B cell (primary cell): ENCODE measurements at regions not wholly inside any gene's neighbourhood (a gene's known extent, or its start where the extent isn't known, plus 50 kb on each side); places are given as distances from the start of the nearest gene placed in this dataset.

Experiments used
- ATAC-seq: fragments of 200-7000 bp; cut with Tn5 transposase; one replicate; pipeline ENCODE4 v1.10.0; 2021; ENCODE audit warnings: low read depth, mild to moderate bottlenecking, moderate number of reproducible peaks, moderate library complexity
- CTCF ChIA-PET: fragments of 350-600 bp; sonication (Branson Sonifier 250); formaldehyde crosslinking; loops from one replicate; lab custom pipeline; 2021; ENCODE audit warnings: antibody characterized with exemption, inconsistent platforms; lab: Charles Lee
- POLR2A ChIA-PET: fragments of 350-600 bp; sonication (Branson Sonifier 250); formaldehyde crosslinking; loops from one replicate; lab custom pipeline; 2021; ENCODE audit warnings: antibody characterized with exemption; lab: Charles Lee
- DNase-seq: peaks from one replicate; pipeline ENCODE4 v3.0.0; 2013
- H2AFZ ChIP-seq: 2 replicates; pipeline ENCODE4 v1.6.1; 2012; ENCODE audit warnings: mild to moderate bottlenecking, low read depth, low read length; ENCODE audit not compliant: insufficient read depth, poor library complexity, severe bottlenecking
- H3K27ac ChIP-seq, 2 donors: 1 replicate in 1 of 2; 2 replicates in 1 of 2; pipeline ENCODE4 v1.5.1; 2012 to 2013; ENCODE audit warnings: low read length in 2 of 2, mild to moderate bottlenecking in 2 of 2, moderate library complexity in 1 of 2
- H3K27me3 ChIP-seq, 4 experiments: fragments of 200-600 bp in 1 of 4; sonication (generic) in 1 of 4; replicated peaks in 1 of 4; 1 replicate in 2 of 4; 2 replicates in 2 of 4; pipeline versions ENCODE4 v1.6.1 to v1.7.0; 2013 to 2016; ENCODE audit warnings: low read length in 3 of 4, mild to moderate bottlenecking in 2 of 4, mixed read lengths in 1 of 4, moderate library complexity in 1 of 4; ENCODE audit not compliant: insufficient read depth in 4 of 4, control insufficient read depth in 3 of 4; ENCODE audit errors: control extremely low read depth in 1 of 4
- H3K36me3 ChIP-seq, 2 experiments: replicated peaks in 1 of 2; 1 replicate in 1 of 2; 2 replicates in 1 of 2; pipeline versions ENCODE4 v1.6.1 to v1.7.1; 2013; ENCODE audit warnings: low read length in 1 of 2; ENCODE audit not compliant: insufficient read depth in 2 of 2, control insufficient read depth in 1 of 2; ENCODE audit errors: control extremely low read depth in 1 of 2, extremely low read depth in 1 of 2
- H3K4me1 ChIP-seq, 2 donors: fragments of 200-600 bp in 1 of 2; sonication (generic) in 1 of 2; 1 replicate in 1 of 2; 2 replicates in 1 of 2; pipeline versions ENCODE4 v1.5.1 to v1.6.1; 2013 to 2017; ENCODE audit warnings: low read length in 2 of 2; ENCODE audit not compliant: control insufficient read depth in 2 of 2, insufficient read depth in 2 of 2
- H3K4me2 ChIP-seq: replicated peaks from 2 replicates; pipeline ENCODE3; 2012; ENCODE audit warnings: mild to moderate bottlenecking, low read depth, low read length; ENCODE audit not compliant: poor library complexity, severe bottlenecking
- H3K4me3 ChIP-seq, 5 experiments: fragments of 200-600 bp in 1 of 5; sonication (generic) in 1 of 5; 1 replicate in 3 of 5; 2 replicates in 2 of 5; pipeline versions ENCODE4 v1.5.1 to v1.7.0; 2011 to 2016; ENCODE audit warnings: low read length in 4 of 5, mild to moderate bottlenecking in 4 of 5, low read depth in 2 of 5, control low read depth in 1 of 5, moderate library complexity in 1 of 5; ENCODE audit not compliant: insufficient read depth in 1 of 5; ENCODE audit errors: control extremely low read depth in 1 of 5, extremely low read depth in 1 of 5
- H3K79me2 ChIP-seq: fragments of 200-600 bp; sonication (generic); one replicate; pipeline ENCODE4 v1.6.0; 2016; ENCODE audit warnings: low read length; ENCODE audit not compliant: control insufficient read depth, insufficient read depth
- H3K9ac ChIP-seq: fragments of 200-600 bp; sonication (generic); 2 replicates; pipeline ENCODE4 v1.6.1; 2017; ENCODE audit warnings: mild to moderate bottlenecking, low read length, moderate library complexity
- H3K9me3 ChIP-seq, 3 donors: one replicate each; pipeline versions ENCODE4 v1.6.1 to v1.7.1; 2013; ENCODE audit warnings: low read length in 2 of 3; ENCODE audit not compliant: control insufficient read depth in 2 of 3, insufficient read depth in 1 of 3; ENCODE audit errors: control extremely low read depth in 1 of 3
- H4K20me1 ChIP-seq: 2 replicates; pipeline ENCODE4 v1.6.0; 2012; ENCODE audit warnings: mild to moderate bottlenecking, low read length; ENCODE audit not compliant: insufficient read depth, control insufficient read depth, poor library complexity, severe bottlenecking
- H3K27ac Mint-ChIP-seq: one replicate; pipeline ENCODE4 v1.8.0; 2021; ENCODE audit warnings: mixed read lengths
- H3K27me3 Mint-ChIP-seq: one replicate; pipeline ENCODE4 v1.8.0; 2021; ENCODE audit warnings: mixed read lengths
- H3K4me1 Mint-ChIP-seq: one replicate; pipeline ENCODE4 v1.8.0; 2021; ENCODE audit warnings: mixed read lengths
- H3K4me3 Mint-ChIP-seq: one replicate; pipeline ENCODE4 v1.8.0; 2021; ENCODE audit warnings: mixed read lengths
- H3K9me3 Mint-ChIP-seq: one replicate; pipeline ENCODE4 v1.8.0; 2022; ENCODE audit warnings: mixed read lengths; ENCODE audit not compliant: insufficient read depth
- EZH2 ChIP-seq: IDR thresholded peaks from 2 replicates; pipeline ENCODE4 v1.6.1; 2012; ENCODE audit warnings: borderline replicate concordance, low read depth, mild to moderate bottlenecking, moderate library complexity, low read length; ENCODE audit not compliant: insufficient read depth, poor library complexity, severe bottlenecking
- WGBS: methylation state at CpG from one replicate; pipeline ENCODE4 v1.1.5; 2013; ENCODE audit warnings: missing lambda C conversion rate; ENCODE audit not compliant: insufficient coverage; 5-methylcytosine and 5-hydroxymethylcytosine counted together
- intact Hi-C: fragments of 100-400 bp; cut with micrococcal nuclease; formaldehyde crosslinking; loops from one replicate; pipeline ENCODE4 v1.10.0; 2022
- TF ChIP-seq, protein P1 (sequence below): fragments of 200-600 bp; IDR thresholded peaks from one replicate; pipeline ENCODE4 v1.8.0; 2022; ENCODE audit warnings: antibody characterized with exemption, mild to moderate bottlenecking

GRCh38 chr18:10217211-10217610, 237.2 kb upstream of the APCDD1 start:
- 60% methylated on average over 1 of the region's 2 CpGs for WGBS
- ChIA-PET CTCF (no interaction called here), POLR2A (no interaction called here)
- Histone ChIP-seq H3K9me3 (no peaks in the 10 kb centered on the region), H3K27ac (no peak overlapping the region), H3K4me2 (no peak overlapping the region), H2AFZ (no peak overlapping the region), H3K4me1 (peaks cover 6 to 9% of the 10 kb centered on the region in 2 donors), H3K27me3 (no peaks in the 10 kb centered on the region), H3K36me3 (no peaks in the 10 kb centered on the region), H3K79me2 (no peaks in the 10 kb centered on the region), H4K20me1 (no peaks in the 10 kb centered on the region), H3K4me3 (no peak overlapping the region), H3K9ac (no peak overlapping the region)
- H3K9me3 Mint-ChIP-seq: peaks cover 9% of the 10 kb centered on the region
- DNase-seq (no peak), ATAC-seq (no peak)
- TF ChIP-seq, protein P1, sequence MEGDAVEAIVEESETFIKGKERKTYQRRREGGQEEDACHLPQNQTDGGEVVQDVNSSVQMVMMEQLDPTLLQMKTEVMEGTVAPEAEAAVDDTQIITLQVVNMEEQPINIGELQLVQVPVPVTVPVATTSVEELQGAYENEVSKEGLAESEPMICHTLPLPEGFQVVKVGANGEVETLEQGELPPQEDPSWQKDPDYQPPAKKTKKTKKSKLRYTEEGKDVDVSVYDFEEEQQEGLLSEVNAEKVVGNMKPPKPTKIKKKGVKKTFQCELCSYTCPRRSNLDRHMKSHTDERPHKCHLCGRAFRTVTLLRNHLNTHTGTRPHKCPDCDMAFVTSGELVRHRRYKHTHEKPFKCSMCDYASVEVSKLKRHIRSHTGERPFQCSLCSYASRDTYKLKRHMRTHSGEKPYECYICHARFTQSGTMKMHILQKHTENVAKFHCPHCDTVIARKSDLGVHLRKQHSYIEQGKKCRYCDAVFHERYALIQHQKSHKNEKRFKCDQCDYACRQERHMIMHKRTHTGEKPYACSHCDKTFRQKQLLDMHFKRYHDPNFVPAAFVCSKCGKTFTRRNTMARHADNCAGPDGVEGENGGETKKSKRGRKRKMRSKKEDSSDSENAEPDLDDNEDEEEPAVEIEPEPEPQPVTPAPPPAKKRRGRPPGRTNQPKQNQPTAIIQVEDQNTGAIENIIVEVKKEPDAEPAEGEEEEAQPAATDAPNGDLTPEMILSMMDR: no peak
- no peak for TF ChIP-seq EZH2
- intact Hi-C loops: no loop called here
- peaks cover 10% of the 10 kb centered on the region for H3K4me1 Mint-ChIP-seq
- no peak overlapping the region for H3K4me3 Mint-ChIP-seq
- no peak overlapping the region for H3K27ac Mint-ChIP-seq
- H3K27me3 Mint-ChIP-seq: no peaks in the 10 kb centered on the region

DNA sequence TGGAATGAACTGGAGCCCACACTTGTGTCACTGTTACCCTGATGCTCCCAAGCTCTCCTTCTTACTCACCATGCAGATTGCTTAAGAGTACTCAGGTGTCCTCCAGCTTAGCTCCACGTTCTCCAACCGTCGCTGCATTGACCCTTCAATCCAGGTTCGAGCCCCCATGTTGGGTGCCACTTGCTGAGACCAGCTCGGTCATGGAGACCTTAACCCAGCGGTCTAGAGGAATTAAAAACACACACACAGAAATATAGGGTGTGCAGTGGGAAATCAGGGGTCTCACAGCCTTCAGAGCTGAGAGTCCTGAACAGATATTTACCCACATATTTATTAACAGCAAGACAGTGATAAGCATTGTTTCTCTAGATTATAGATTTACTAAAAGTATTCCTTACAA, 229.1 kb upstream of the APCDD1 start:
- H3K4me1 Mint-ChIP-seq: no peaks in the 10 kb centered on the region
- TF ChIP-seq, protein P1: no peak
- no peak for TF ChIP-seq EZH2
- H3K27me3 Mint-ChIP-seq: no peaks in the 10 kb centered on the region
- intact Hi-C loops: no loop called here
- no peak for DNase-seq
- no CpG with 5 or more reads among the region's 6 CpGs for WGBS
- Histone ChIP-seq H3K27me3 (no peaks in the 10 kb centered on the region), H3K4me1 (no peaks in the 10 kb centered on the region), H3K9ac (no peak overlapping the region), H3K9me3 (peaks cover 0 to 15% (median 8%) of the 10 kb centered on the region in 3 donors), H3K79me2 (no peaks in the 10 kb centered on the region), H3K4me3 (no peak overlapping the region), H3K36me3 (no peaks in the 10 kb centered on the region), H2AFZ (no peak overlapping the region), H4K20me1 (no peaks in the 10 kb centered on the region), H3K27ac (no peak overlapping the region), H3K4me2 (no peak overlapping the region)
- no peak overlapping the region for H3K27ac Mint-ChIP-seq
- H3K9me3 Mint-ChIP-seq: peaks cover 9% of the 10 kb centered on the region
- ChIA-PET CTCF (no interaction called here), POLR2A (no interaction called here)
- no peak overlapping the region for H3K4me3 Mint-ChIP-seq
- ATAC-seq: no peak
